GM19025 (cell line): ENCODE measurements at regions not wholly inside any gene's neighbourhood (a gene's known extent, or its start where the extent isn't known, plus 50 kb on each side); places are given as distances from the start of the nearest gene placed in this dataset.

Experiments
- ATAC-seq: cut with Tn5 transposase; IDR thresholded peaks from one replicate; pipeline ENCODE4 v1.9.1; 2021; ENCODE audit warnings: mild to moderate bottlenecking, low read depth, moderate library complexity; ENCODE audit not compliant: unreplicated experiment

DNA sequence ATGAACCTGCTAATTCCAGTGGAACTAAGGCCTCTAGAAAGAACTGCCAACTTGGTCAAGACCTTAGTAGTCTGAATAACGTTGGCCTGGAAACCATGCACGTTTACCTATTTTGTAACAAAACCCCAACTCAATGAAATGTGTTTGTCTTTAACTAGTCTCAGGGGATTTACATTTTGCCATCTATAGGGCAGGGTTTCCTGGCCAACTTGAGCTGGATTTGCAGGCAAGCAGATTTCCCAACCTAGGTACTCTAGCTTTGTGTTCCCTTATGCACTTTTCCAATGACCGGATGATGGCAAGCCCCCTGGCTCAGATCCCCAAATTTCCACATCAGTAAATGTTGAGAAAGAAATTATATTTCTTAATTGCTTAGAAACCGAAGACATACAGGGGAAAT, 114.5 kb downstream of the IRS2 start:
- no peak for ATAC-seq

DNA sequence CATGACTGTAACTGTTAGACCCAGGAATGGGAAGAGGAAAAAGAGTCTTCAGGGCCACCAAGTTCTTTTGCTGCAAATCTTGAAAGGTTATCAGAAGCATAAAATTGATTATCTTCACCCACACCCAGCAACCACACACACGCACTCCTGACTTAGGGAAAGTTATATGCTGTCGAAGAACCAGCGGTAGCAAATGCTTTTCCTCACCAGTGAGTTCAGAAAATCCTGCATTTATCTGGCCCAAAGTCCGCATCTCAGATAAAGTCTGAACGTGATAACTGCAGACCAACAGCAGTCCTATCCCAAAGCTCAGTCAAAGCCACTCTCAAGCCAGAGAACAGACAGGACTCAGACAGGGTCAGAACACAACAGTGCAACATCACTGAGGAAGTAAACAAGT, 115.6 kb downstream of the IRS2 start:
- ATAC-seq, result no peak

- ATAC-seq, result no peak
Observed at GRCh38 chr13:109669956-109670355, 116.4 kb downstream of the IRS2 start.

GRCh38 chr13:109669234-109669612, 117.2 kb downstream of the IRS2 start:
- ATAC-seq, result no peak

DNA sequence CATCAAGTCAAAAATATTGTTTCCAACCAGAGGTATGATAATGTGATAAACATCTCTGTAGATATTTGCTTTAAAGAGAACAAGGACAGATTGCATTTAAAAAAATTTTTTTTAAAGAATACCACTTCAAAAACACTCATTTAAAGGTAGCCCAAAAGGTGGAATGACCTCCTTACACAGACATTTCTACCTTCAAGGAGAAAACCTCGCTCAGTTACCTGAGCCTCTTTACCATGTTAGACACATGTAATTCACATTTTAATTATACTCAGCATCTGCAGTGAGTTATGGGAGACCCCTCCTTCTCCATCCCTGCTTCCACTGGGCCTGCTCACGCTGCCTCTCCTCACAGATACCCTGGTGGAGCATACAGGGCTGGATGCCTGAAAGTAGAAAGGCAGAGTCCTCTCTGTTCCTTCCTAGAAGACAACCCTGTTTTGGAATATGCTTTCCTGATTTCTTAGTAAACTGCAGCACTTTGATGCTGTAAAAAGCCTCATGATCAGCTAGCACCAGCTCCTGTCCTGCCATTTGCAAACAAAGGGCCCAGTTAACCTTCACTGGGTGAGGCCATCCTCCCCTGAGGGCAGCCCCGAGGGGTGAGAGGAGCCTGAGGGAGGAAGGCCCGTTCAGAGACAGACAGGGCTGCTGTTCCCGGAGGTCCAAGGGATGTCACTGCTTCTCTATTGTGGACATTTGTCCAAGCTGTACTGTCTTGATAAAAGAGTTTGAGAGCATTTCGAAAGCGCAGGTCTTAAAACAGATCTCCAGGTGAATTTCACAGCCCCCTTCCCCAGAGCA, 117.8 kb downstream of the IRS2 start:
- no peak for ATAC-seq

DNA sequence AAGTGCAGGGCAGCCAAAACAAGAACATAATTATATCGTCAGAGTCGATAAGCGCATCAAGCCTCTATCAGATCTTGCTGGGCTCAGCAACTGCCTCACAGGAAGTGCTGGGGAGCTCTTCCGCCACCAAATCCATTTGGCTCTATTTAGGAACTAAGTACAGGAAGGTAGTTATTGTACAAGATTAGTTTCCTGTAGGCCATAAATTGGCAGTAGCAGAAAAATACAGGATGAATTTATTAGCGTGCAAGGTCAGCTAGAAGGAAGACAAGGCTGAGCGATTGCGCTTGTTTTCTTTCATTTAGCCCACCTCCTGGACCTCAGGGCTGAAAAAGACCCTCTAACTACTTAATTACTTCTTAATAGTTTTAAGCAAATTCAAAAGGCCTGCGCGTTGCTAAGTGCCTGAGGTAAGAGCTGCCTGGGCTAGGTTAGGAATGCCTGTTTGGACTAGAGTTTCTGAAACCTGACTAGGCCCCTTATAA, 118.5 kb downstream of the IRS2 start:
- ATAC-seq, result no peak

DNA sequence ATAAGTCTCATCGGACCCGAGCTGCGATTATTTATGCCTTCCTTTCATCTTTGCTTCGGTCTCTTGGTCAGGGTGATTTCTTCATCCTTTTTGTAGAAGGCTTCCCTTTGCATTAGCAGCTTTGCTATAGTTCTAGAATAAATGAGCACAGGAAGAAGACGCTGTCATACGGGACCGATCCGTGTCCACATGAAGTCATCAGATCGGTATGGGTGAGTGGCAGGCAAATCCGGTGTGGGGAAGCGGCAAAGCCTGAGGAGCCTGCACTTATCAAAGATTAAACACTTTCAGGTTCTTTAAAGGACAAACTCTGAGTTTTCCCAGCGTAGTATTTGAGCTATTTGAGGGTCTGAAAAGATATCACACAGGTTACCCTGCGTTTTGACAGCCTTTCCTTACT, 119.3 kb downstream of the IRS2 start:
- no peak for ATAC-seq

- ATAC-seq, result no peak
Observed at GRCh38 chr13:109666656-109667055, 119.7 kb downstream of the IRS2 start.

- ATAC-seq, result no peak
Observed at GRCh38 chr13:109665781-109666249, 120.6 kb downstream of the IRS2 start.

- ATAC-seq, result no peak
Observed at GRCh38 chr13:109665240-109665639, 121.1 kb downstream of the IRS2 start.

DNA sequence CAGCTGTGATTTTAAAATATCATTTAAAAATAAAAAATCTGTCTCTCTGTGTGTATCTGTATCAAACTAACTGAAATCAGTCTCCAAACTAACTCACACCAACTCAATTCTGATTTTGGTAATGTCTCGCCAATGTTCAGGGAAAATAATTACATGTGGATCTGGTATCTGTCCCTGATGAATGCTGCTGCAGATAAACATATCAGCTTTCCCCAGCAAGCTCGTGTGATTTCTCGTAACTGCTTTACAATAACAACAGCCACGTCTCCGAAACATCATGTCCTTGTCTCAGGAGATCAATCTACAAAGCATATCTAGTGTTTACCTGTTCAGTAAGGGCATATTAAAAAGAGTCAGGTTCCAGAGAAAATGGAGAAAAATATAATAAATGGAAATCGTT, 129.0 kb downstream of the IRS2 start:
- no peak for ATAC-seq

GRCh38 chr13:109656206-109656605, 130.2 kb downstream of the IRS2 start:
- no peak for ATAC-seq

GRCh38 chr13:109655611-109656010, 130.8 kb downstream of the IRS2 start:
- no peak for ATAC-seq

DNA sequence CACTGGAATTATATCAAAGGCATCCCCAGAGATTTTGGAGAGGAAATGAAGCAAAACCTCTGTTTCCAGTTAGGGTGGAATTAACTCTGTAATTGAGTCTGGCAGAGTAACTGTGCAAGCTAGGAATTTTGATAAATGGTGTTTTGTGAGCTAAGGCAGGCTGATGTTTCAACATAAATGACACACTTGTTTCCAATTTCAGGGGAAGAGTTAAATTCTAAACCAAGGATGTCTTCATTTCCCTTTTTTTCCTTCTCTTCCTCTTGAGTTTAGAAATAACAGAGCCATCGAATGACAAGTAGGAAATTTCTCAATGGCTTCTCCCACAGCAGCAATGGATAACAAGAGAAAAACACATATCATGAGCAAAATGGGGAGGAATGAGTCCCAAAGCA, 131.2 kb downstream of the IRS2 start:
- no peak for ATAC-seq

- no peak for ATAC-seq
Observed at GRCh38 chr13:109654341-109655205, 131.8 kb downstream of the IRS2 start.

GRCh38 chr13:109652531-109652930, 133.9 kb downstream of the IRS2 start:
- ATAC-seq, result no peak

- no peak for ATAC-seq
Observed at GRCh38 chr13:109651854-109652253, 134.5 kb downstream of the IRS2 start.

DNA sequence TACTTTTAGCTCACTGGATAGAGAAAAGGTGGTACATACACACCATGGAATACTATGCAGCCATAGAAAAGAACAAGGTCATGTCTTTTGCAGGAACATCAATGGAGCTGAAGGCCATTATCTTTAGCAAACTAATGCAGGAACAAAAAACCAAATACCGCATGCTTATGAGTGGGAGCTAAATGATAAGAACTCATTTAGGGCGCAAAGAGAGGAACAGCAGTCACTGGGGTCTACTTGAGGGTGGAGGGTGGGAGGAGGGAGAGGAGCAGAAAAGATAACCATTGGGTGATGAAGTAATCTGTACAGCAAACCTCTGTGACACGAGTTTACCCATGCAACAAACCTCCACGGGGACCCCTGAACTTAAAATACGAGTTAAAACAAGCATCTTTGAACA, 135.1 kb downstream of the IRS2 start:
- ATAC-seq, result no peak

DNA sequence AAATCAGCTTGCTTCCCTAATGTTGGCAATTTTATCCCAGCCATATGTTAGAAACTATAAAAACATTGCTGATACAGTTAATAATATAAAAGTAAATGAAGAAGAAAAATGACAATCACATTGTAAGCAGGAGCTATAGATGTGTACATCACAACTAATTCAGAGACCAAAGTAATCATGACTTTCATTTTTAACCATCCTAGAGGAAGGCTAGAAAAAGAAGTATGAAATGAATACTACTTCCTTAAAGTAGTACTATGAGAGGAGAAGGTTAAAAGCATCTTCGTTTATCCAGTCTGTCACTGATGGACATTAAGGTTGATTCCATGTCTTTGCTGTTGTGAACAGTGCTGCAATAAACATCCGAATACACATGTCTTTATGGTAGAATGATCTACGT, 135.5 kb downstream of the IRS2 start:
- ATAC-seq, result no peak

- ATAC-seq, result no peak
Observed at GRCh38 chr13:109649713-109650112, 136.7 kb downstream of the IRS2 start.

- ATAC-seq, result no peak
Observed at GRCh38 chr13:109647699-109648098, 138.7 kb downstream of the IRS2 start.

DNA sequence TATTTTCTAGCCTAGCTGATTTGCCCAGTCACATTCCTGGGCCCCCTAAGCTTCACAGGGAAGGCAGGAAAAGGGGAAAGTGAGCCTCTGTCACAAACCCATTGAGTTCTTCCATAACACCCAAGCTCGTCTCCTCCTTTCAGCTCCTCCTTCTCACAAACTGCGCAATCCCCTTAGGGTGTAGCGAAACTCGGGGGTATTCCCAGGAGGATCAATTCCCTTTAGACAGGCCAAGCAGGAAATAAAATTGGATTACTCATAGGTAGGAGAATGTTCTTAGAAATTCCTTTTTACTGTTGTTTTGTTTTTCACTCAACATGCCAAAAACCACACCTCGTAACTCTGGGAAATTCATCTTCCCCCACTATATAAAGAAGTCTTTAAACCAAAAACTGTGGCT, 139.3 kb downstream of the IRS2 start:
- no peak for ATAC-seq
